CD4-positive, CD25-positive, alpha-beta regulatory T cell (primary cell): ENCODE measurements at regions not wholly inside any gene's neighbourhood (a gene's known extent, or its start where the extent isn't known, plus 50 kb on each side); places are given as distances from the start of the nearest gene placed in this dataset.

Experiments used
- ATAC-seq, 2 donors: fragments of 150-1000 bp; cut with Tn5 transposase; one replicate each; pipeline ENCODE4 v1.10.0; 2021; ENCODE audit warnings: low read depth in 2 of 2, moderate number of reproducible peaks in 2 of 2, moderate library complexity in 1 of 2
- DNase-seq, 3 donors: peaks; one replicate each; pipeline versions ENCODE4 v3.0.0 to v3.0.0-alpha.2; 2012 to 2022; ENCODE audit warnings: mixed read lengths in 1 of 3
- H3K27ac ChIP-seq: one replicate; pipeline ENCODE4 v1.7.0; 2013; ENCODE audit warnings: mild to moderate bottlenecking, low read length; ENCODE audit not compliant: insufficient read depth, poor library complexity, severe bottlenecking
- H3K27me3 ChIP-seq: one replicate; pipeline ENCODE4 v1.7.0; 2013; ENCODE audit warnings: low read length; ENCODE audit not compliant: control insufficient read depth, insufficient read depth
- H3K36me3 ChIP-seq: one replicate; pipeline ENCODE4 v1.7.0; 2013; ENCODE audit warnings: mild to moderate bottlenecking, low read length, moderate library complexity; ENCODE audit not compliant: control insufficient read depth, insufficient read depth
- H3K4me1 ChIP-seq: 2 replicates; pipeline ENCODE4 v1.7.0; 2013; ENCODE audit warnings: mild to moderate bottlenecking, low read length; ENCODE audit not compliant: insufficient read depth, control insufficient read depth, poor library complexity, severe bottlenecking
- H3K4me3 ChIP-seq: one replicate; pipeline ENCODE4 v1.7.0; 2013; ENCODE audit warnings: low read depth, mild to moderate bottlenecking, low read length, moderate library complexity
- H3K9me3 ChIP-seq, 2 experiments: 1 replicate in 1 of 2; 2 replicates in 1 of 2; pipeline ENCODE4 v1.7.0; 2013; ENCODE audit warnings: low read length in 2 of 2, mild to moderate bottlenecking in 1 of 2, moderate library complexity in 1 of 2; ENCODE audit not compliant: control insufficient read depth in 2 of 2
- H3K27ac Mint-ChIP-seq, 3 donors: one replicate each; pipeline ENCODE4 v1.8.0; 2020 to 2022; ENCODE audit warnings: mild to moderate bottlenecking in 3 of 3, mixed read lengths in 3 of 3, moderate library complexity in 2 of 3
- H3K27me3 Mint-ChIP-seq: one replicate; pipeline ENCODE4 v1.8.0; 2022; ENCODE audit warnings: mild to moderate bottlenecking, mixed read lengths
- H3K36me3 Mint-ChIP-seq: one replicate; pipeline ENCODE4 v1.8.0; 2020; ENCODE audit warnings: mixed read lengths
- H3K4me1 Mint-ChIP-seq, 4 donors: one replicate each; pipeline ENCODE4 v1.8.0; 2020 to 2022; ENCODE audit warnings: mixed read lengths in 4 of 4, mild to moderate bottlenecking in 1 of 4
- H3K4me3 Mint-ChIP-seq, 4 donors: one replicate each; pipeline ENCODE4 v1.8.0; 2020 to 2022; ENCODE audit warnings: mild to moderate bottlenecking in 4 of 4, mixed read lengths in 4 of 4, moderate library complexity in 3 of 4
- H3K9me3 Mint-ChIP-seq, 7 donors: one replicate each; pipeline ENCODE4 v1.8.0; 2020 to 2022; ENCODE audit warnings: mixed read lengths in 7 of 7, mild to moderate bottlenecking in 3 of 7, moderate library complexity in 2 of 7

DNA sequence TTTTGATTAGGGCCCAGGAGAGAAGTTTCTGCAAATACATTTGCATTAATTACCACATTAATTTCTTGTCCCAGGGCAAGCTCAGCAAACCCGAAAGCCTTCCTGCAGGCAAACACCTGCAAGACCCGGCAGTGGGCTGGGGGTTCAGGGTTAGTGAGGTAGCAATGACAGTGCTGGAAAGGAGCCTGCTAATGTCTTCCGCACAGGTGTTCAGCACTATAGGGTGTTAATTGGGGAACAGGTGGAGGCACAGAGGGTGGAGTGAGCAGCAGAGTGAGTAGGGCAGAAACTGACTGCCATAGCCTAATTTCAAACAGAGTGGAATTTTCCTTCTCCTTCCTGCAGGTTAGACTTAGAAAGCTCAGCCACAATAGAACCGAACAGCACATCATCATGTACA, 50.9 kb upstream of the UBASH3B start:
- no peak overlapping the region for H3K27ac Mint-ChIP-seq
- peaks cover 0 to 3% (median 0%) of the 10 kb centered on the region in 7 donors for H3K9me3 Mint-ChIP-seq
- DNase-seq (no peak), ATAC-seq (no peak)
- Histone ChIP-seq H3K27ac (no peak overlapping the region), H3K4me3 (no peak overlapping the region), H3K9me3 (no peaks in the 10 kb centered on the region), H3K36me3 (no peaks in the 10 kb centered on the region), H3K27me3 (no peaks in the 10 kb centered on the region), H3K4me1 (no peaks in the 10 kb centered on the region)
- no peaks in the 10 kb centered on the region for H3K36me3 Mint-ChIP-seq
- H3K27me3 Mint-ChIP-seq, result peaks cover 34% of the 10 kb centered on the region
- H3K4me3 Mint-ChIP-seq, result no peak overlapping the region
- H3K4me1 Mint-ChIP-seq, result no peaks in the 10 kb centered on the region

DNA sequence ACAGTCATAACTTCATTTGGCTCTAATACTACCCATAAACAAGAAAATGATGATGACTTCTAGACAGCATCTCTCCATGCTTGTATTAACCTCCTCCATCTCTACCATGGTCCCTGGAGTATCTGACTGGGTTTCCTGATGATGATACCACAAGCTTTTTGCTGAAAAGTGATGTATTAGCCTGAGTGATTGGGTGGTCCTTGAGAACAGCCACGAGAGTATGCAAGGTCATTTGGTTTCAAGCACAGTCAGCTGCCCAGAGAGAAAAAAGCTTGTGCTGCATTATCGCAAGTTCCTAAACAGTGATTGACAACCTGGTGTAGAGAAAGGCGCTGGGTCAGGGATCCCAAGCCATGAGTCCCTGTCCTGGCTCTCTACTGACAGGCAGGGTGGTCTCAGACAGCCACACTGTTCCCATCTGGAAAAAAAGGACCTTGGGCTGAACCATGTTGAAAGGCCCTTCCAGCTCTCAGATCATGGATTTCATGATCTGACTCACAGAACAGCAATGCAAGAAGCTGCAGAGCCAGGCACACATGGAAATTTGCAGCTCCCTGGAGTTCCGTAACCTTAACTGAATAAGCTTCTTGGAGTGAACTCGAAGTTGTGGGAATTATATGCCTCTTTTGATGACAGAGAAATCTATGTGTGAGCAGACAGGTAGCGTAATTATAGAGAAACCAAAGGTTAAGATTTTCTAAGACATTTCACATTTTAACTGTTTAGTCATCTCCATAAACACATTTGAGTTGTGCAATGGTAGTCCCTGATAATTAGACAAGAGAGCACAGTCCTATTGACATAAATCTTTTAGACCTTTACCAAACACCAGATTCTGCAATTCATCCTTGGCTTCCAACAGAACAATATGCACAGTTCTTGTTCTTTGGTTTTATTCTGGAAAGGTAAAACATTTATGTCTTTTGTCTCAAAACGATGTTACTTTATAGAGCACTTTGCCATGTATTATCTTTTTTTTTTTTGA, 54.1 kb upstream of the UBASH3B start:
- H3K4me3 ChIP-seq, result no peak overlapping the region
- H3K4me1 ChIP-seq, result no peaks in the 10 kb centered on the region
- no peak overlapping the region for H3K4me3 Mint-ChIP-seq
- H3K9me3 ChIP-seq, result no peaks in the 10 kb centered on the region
- H3K27ac ChIP-seq, result no peak overlapping the region
- ATAC-seq (no peak), DNase-seq (no peak)
- H3K4me1 Mint-ChIP-seq, result no peaks in the 10 kb centered on the region
- no peak overlapping the region for H3K27ac Mint-ChIP-seq
- peaks cover 4% of the 10 kb centered on the region for H3K27me3 ChIP-seq
- H3K27me3 Mint-ChIP-seq, result peaks cover 16% of the 10 kb centered on the region
- H3K36me3 Mint-ChIP-seq, result no peaks in the 10 kb centered on the region
- peaks cover 0 to 3% (median 0%) of the 10 kb centered on the region in 7 donors for H3K9me3 Mint-ChIP-seq
- H3K36me3 ChIP-seq, result no peaks in the 10 kb centered on the region

DNA sequence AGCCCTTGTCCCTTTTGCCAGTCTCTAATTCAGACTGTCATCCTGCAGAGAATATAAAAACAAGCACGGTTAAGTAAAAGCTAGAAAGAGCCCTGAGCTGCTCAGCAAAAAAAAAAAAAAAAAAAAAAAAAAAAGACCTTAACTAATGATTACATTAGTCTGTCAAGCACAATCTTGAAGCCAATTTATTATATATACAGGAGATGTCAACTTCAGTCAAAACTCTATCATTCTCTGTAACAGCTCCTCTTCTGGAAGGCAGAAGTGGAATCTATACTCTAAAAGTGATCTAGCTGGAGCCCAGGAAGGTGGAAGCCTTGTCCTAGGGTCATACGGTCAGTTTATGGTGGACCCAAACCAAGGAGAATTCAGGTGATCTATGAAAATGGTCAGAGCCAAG, 55.2 kb upstream of the UBASH3B start:
- H3K27me3 Mint-ChIP-seq, result peaks cover 15% of the 10 kb centered on the region
- no peak for ATAC-seq
- H3K4me1 Mint-ChIP-seq, result no peaks in the 10 kb centered on the region
- H3K36me3 ChIP-seq, result no peaks in the 10 kb centered on the region
- no peaks in the 10 kb centered on the region for H3K9me3 ChIP-seq
- no peaks in the 10 kb centered on the region for H3K4me1 ChIP-seq
- H3K27ac ChIP-seq, result no peak overlapping the region
- H3K27me3 ChIP-seq, result peaks cover 4% of the 10 kb centered on the region
- H3K4me3 Mint-ChIP-seq, result no peak overlapping the region
- no peak overlapping the region for H3K27ac Mint-ChIP-seq
- H3K36me3 Mint-ChIP-seq, result no peaks in the 10 kb centered on the region
- H3K4me3 ChIP-seq, result no peak overlapping the region
- no peak for DNase-seq
- H3K9me3 Mint-ChIP-seq, result peaks cover 0 to 3% (median 0%) of the 10 kb centered on the region in 7 donors

DNA sequence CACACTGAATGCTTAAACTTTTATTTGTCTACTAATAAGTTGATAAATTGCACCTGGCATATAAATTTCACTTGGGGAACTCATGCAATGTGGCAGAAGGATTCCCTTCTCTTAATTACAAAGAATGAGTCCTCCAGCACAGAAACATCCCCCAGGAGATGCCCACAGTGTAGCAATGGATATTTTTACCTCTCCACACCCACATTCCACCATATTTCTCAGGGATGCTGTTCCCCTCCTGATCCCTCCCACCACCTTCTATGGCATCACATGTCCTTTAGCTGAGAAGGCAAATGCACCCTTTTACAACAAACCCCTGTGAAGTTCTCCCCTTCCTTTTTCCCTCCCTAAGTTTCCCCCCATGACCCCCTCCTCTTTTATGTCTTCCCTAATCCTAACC, 56.1 kb upstream of the UBASH3B start:
- H3K27ac Mint-ChIP-seq, result peak overlapping the region in 1 of 3 donors; percentile 93
- Histone ChIP-seq H3K4me1 (no peaks in the 10 kb centered on the region), H3K27ac (no peak overlapping the region), H3K9me3 (no peaks in the 10 kb centered on the region), H3K36me3 (no peaks in the 10 kb centered on the region), H3K4me3 (no peak overlapping the region), H3K27me3 (peaks cover 8% of the 10 kb centered on the region)
- DNase-seq (no peak), ATAC-seq (no peak)
- no peaks in the 10 kb centered on the region for H3K36me3 Mint-ChIP-seq
- peaks cover 14% of the 10 kb centered on the region for H3K27me3 Mint-ChIP-seq
- no peak overlapping the region for H3K4me3 Mint-ChIP-seq
- H3K9me3 Mint-ChIP-seq, result peaks cover 0 to 3% (median 0%) of the 10 kb centered on the region in 7 donors
- H3K4me1 Mint-ChIP-seq, result no peaks in the 10 kb centered on the region

DNA sequence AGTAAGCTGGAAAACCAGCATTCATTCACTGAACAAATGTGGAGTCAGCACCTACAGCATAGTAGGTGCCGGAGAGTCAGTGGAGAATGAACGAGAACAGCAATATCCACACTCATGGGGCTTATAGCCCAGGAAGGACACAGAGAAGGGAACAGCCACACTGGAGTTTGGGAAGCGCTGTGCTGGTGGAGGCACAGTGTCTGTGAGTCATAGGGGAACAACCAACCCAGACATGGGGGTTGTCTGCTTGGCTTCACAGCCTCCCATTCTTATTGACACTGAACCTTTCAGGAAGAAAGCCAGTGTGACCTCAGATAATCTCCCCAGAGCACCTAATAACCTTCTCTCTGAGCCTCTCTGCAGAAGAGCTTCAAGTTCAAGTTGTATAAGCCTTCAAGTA, 56.6 kb upstream of the UBASH3B start:
- DNase-seq (no peak), ATAC-seq (no peak)
- Histone ChIP-seq H3K27me3 (peaks cover 8% of the 10 kb centered on the region), H3K36me3 (no peaks in the 10 kb centered on the region), H3K4me1 (no peaks in the 10 kb centered on the region), H3K27ac (no peak overlapping the region), H3K4me3 (no peak overlapping the region), H3K9me3 (no peaks in the 10 kb centered on the region)
- Mint-ChIP-seq H3K4me3 (no peak overlapping the region), H3K27me3 (peaks cover 12% of the 10 kb centered on the region), H3K27ac (peak overlapping the region in 1 of 3 donors; percentile 60), H3K4me1 (no peaks in the 10 kb centered on the region), H3K9me3 (peaks cover 0 to 3% (median 0%) of the 10 kb centered on the region in 7 donors), H3K36me3 (no peaks in the 10 kb centered on the region)

DNA sequence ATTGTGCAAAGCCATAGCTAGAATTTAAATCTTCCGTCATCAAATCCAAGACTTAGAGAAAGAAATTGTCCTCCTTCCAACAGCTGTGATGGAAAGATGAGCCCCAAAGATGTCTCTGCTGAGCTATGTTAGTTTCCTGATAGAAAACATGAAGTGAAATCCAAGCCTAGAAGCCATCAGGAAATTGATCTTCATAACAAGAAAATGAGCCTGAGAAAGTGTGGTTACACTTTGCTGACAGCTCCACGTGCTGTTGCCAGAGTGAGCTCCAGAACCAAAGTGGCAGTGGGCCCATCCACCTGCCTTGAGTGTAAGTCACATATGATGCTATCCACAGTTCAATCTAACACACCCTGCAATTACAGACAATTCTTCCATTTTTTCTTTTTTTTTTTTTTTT, 58.0 kb upstream of the UBASH3B start:
- no peak overlapping the region for H3K4me3 ChIP-seq
- no peak for ATAC-seq
- peaks cover 15% of the 10 kb centered on the region for H3K27me3 Mint-ChIP-seq
- no peak overlapping the region for H3K27ac ChIP-seq
- no peak for DNase-seq
- H3K36me3 Mint-ChIP-seq, result no peaks in the 10 kb centered on the region
- H3K4me1 ChIP-seq, result no peaks in the 10 kb centered on the region
- H3K4me1 Mint-ChIP-seq, result no peaks in the 10 kb centered on the region
- no peaks in the 10 kb centered on the region for H3K36me3 ChIP-seq
- no peak overlapping the region for H3K27ac Mint-ChIP-seq
- H3K4me3 Mint-ChIP-seq, result no peak overlapping the region
- peaks cover 14% of the 10 kb centered on the region for H3K27me3 ChIP-seq
- no peaks in the 10 kb centered on the region for H3K9me3 ChIP-seq
- H3K9me3 Mint-ChIP-seq, result peaks cover 0 to 3% (median 0%) of the 10 kb centered on the region in 7 donors

DNA sequence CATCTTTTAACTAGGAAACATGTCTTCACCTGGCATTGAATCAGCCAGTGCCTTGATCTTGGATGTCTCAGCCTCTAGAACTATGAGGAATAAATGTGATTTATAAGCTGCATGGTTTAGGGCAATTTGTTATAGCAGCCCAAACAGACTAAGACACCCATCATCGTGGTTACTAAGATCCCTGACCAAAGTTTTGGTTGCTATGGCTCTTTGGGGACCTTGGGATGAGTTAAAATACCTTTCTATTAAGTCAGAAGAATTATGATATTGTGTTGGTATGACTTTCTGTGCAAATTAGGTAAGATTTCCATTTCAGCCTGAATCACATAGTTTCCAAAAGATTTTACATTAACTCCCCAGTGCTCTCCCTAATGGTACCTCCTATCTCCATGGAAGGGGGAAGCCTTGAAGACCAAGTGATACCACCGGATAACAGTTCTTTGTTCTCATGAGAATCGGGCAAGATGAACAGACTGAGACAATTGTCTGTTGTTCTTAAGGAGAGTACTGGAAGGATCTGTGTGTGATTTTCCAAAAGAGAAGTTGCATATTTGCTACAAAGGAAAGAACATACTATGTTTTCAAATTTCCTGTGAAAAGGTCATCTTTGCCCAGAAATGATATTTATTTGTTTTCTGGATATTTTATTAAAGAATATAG, 60.4 kb upstream of the UBASH3B start:
- Mint-ChIP-seq H3K9me3 (no peaks in the 10 kb centered on the region), H3K4me1 (no peaks in the 10 kb centered on the region), H3K27me3 (peaks cover 27% of the 10 kb centered on the region), H3K27ac (no peak overlapping the region), H3K36me3 (no peaks in the 10 kb centered on the region), H3K4me3 (no peak overlapping the region)
- H3K9me3 ChIP-seq, result no peaks in the 10 kb centered on the region
- no peaks in the 10 kb centered on the region for H3K36me3 ChIP-seq
- H3K4me1 ChIP-seq, result no peaks in the 10 kb centered on the region
- no peak overlapping the region for H3K27ac ChIP-seq
- H3K4me3 ChIP-seq, result no peak overlapping the region
- peaks cover 15% of the 10 kb centered on the region for H3K27me3 ChIP-seq
- ATAC-seq (no peak), DNase-seq (no peak)
